ENCODE measurements at regions not wholly inside any gene's neighbourhood (a gene's known extent, or its start where the extent isn't known, plus 50 kb on each side); places are given as distances from the start of the nearest gene placed in this dataset.

- TF ChIP-seq CTCF (conservative IDR thresholded peaks at IDR 0.05 in 1 of 2, IDR thresholded peaks at IDR 0.05 in 1 of 2; ENCODE audit: low read depth in 1 of 2, low read length in 2 of 2): no peak
- no peak for TF ChIP-seq EZH2 (IDR thresholded peaks at IDR 0.05; ENCODE audit: low read length, missing control alignments)
Measured at GRCh38 chr11:116345575-116345974, 427.2 kb downstream of the BUD13 start.
